Nephron (organoid): ENCODE measurements at regions not wholly inside any gene's neighbourhood (a gene's known extent, or its start where the extent isn't known, plus 50 kb on each side); places are given as distances from the start of the nearest gene placed in this dataset.
"Not testable (repeated sequence)": the region's sequence is repeated elsewhere in the genome, so short reads cannot be mapped to it uniquely, and the experiment has no call there.

ENCODE experiments used
- H3K27ac Mint-ChIP-seq, 3 experiments: 2 replicates each; pipeline ENCODE4 v1.8.0; 2020; ENCODE audit warnings: mixed read lengths in 3 of 3, mild to moderate bottlenecking in 2 of 3, moderate library complexity in 1 of 3
- H3K27me3 Mint-ChIP-seq: 2 replicates; pipeline ENCODE4 v1.8.0; 2021; ENCODE audit warnings: low read depth, mild to moderate bottlenecking, moderate library complexity, mixed read lengths
- H3K36me3 Mint-ChIP-seq: 2 replicates; pipeline ENCODE4 v1.8.0; 2020; ENCODE audit warnings: low read depth, mixed read lengths
- H3K4me1 Mint-ChIP-seq: 2 replicates; pipeline ENCODE4 v1.8.0; 2020; ENCODE audit warnings: mixed read lengths
- H3K4me3 Mint-ChIP-seq, 3 experiments: 2 replicates each; pipeline ENCODE4 v1.8.0; 2020; ENCODE audit warnings: mild to moderate bottlenecking in 3 of 3, mixed read lengths in 3 of 3, moderate library complexity in 2 of 3
- H3K9me3 Mint-ChIP-seq: 2 replicates; pipeline ENCODE4 v1.8.0; 2020; ENCODE audit warnings: mixed read lengths
- CTCF ChIP-seq, 3 experiments: fragments of 200-600 bp; sonication (generic); IDR thresholded peaks; one replicate each; pipeline ENCODE4 v1.5.0; 2021; ENCODE audit warnings: antibody characterized with exemption in 3 of 3; ENCODE audit not compliant: unreplicated experiment in 3 of 3

GRCh38 chr10:7054915-7055314 is 355.9 kb downstream of the SFMBT2 start:
- no peak overlapping the region for H3K27ac Mint-ChIP-seq

GRCh38 chr10:7053195-7053594 is 357.6 kb downstream of the SFMBT2 start:
- no peak overlapping the region for H3K4me3 Mint-ChIP-seq
- H3K27me3 Mint-ChIP-seq: peaks cover 8% of the 10 kb centered on the region
- H3K4me1 Mint-ChIP-seq: no peaks in the 10 kb centered on the region
- no peak overlapping the region for H3K27ac Mint-ChIP-seq
- TF ChIP-seq CTCF (IDR thresholded peaks at IDR 0.05; ENCODE audit: unreplicated experiment in 3 of 3): no peak
- H3K36me3 Mint-ChIP-seq: no peaks in the 10 kb centered on the region
- H3K9me3 Mint-ChIP-seq: peaks cover 22% of the 10 kb centered on the region

More at GRCh38 chr10:7054915-7055314, 355.9 kb downstream of the SFMBT2 start:
- Mint-ChIP-seq H3K4me3 (no peak overlapping the region), H3K27me3 (peaks cover 8% of the 10 kb centered on the region), H3K4me1 (no peaks in the 10 kb centered on the region), H3K36me3 (no peaks in the 10 kb centered on the region), H3K9me3 (peaks cover 16% of the 10 kb centered on the region)
- no peak for TF ChIP-seq CTCF (IDR thresholded peaks at IDR 0.05; ENCODE audit: unreplicated experiment in 3 of 3)

GRCh38 chr10:7050024-7050423 is 360.8 kb downstream of the SFMBT2 start:
- not testable (repeated sequence) for H3K4me1 Mint-ChIP-seq, H3K27ac Mint-ChIP-seq, H3K27me3 Mint-ChIP-seq, H3K36me3 Mint-ChIP-seq, H3K4me3 Mint-ChIP-seq
- peaks cover 18% of the 10 kb centered on the region for H3K9me3 Mint-ChIP-seq

GRCh38 chr10:7048061-7048460 is 362.8 kb downstream of the SFMBT2 start:
- Mint-ChIP-seq H3K27me3 (peaks cover 11% of the 10 kb centered on the region), H3K9me3 (peaks cover 18% of the 10 kb centered on the region), H3K4me3 (no peak overlapping the region), H3K27ac (no peak overlapping the region), H3K4me1 (no peaks in the 10 kb centered on the region), H3K36me3 (no peaks in the 10 kb centered on the region)
- TF ChIP-seq CTCF (IDR thresholded peaks at IDR 0.05; ENCODE audit: unreplicated experiment in 3 of 3): no peak

GRCh38 chr10:7046615-7047014 is 364.2 kb downstream of the SFMBT2 start:
- Mint-ChIP-seq H3K4me3 (no peak overlapping the region), H3K4me1 (no peaks in the 10 kb centered on the region), H3K27me3 (peaks cover 19% of the 10 kb centered on the region), H3K27ac (no peak overlapping the region), H3K9me3 (peaks cover 18% of the 10 kb centered on the region), H3K36me3 (no peaks in the 10 kb centered on the region)
- no peak for TF ChIP-seq CTCF (IDR thresholded peaks at IDR 0.05; ENCODE audit: unreplicated experiment in 3 of 3)

GRCh38 chr10:7045891-7046599 is 364.8 kb downstream of the SFMBT2 start:
- Mint-ChIP-seq H3K4me3 (no peak overlapping the region), H3K9me3 (peaks cover 18% of the 10 kb centered on the region), H3K36me3 (no peaks in the 10 kb centered on the region), H3K27ac (no peak overlapping the region), H3K27me3 (peaks cover 24% of the 10 kb centered on the region), H3K4me1 (no peaks in the 10 kb centered on the region)
- no peak for TF ChIP-seq CTCF (IDR thresholded peaks at IDR 0.05; ENCODE audit: unreplicated experiment in 3 of 3)
